GM21737 (cell line): ENCODE measurements at regions not wholly inside any gene's neighbourhood (a gene's known extent, or its start where the extent isn't known, plus 50 kb on each side); places are given as distances from the start of the nearest gene placed in this dataset.
"Not testable (repeated sequence)": the region's sequence is repeated elsewhere in the genome, so short reads cannot be mapped to it uniquely, and the experiment has no call there.

Experiments used
- ATAC-seq: cut with Tn5 transposase; IDR thresholded peaks from one replicate; pipeline ENCODE4 v1.9.1; 2021; ENCODE audit warnings: mild to moderate bottlenecking, moderate library complexity; ENCODE audit not compliant: unreplicated experiment

DNA sequence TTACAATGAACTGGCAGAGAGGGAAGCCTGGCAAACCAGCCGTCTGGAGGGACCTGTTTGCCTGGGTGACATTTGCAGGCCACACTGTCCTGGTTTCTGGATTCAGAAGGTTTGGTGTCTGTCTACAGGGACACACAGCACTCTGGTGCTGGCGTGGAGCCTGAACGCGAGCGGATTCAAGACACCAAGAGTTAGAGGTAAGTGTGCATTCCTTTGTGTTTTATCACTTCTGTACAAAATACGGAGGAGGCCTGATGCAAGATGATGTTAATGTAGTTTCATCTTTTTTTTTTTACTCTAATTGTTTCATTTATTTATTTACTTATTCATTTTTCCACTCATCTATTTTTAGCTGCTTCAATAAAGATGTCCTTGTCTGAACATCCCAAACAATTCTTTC is 485.3 kb upstream of the ADARB2 start:
- no peak for ATAC-seq

DNA sequence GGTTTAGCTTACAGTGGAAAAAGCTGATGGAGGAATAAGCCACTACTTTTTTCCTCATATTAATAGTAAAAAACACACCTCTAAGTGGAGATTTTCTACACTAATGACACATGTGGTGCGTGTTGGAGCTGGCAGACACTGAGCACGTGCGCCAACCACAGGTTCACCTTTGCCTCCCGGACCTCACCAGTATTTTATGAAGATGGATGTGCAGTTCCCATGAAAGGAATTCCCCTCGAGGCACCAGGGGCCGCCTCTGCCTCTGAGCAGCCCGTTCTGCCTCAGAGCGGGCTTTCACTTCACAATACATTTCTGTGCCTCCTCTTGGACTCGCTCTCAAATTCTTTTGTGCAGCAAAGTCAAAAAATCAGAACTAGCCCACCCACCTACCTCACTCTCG is 477.5 kb upstream of the ADARB2 start:
- no peak for ATAC-seq

DNA sequence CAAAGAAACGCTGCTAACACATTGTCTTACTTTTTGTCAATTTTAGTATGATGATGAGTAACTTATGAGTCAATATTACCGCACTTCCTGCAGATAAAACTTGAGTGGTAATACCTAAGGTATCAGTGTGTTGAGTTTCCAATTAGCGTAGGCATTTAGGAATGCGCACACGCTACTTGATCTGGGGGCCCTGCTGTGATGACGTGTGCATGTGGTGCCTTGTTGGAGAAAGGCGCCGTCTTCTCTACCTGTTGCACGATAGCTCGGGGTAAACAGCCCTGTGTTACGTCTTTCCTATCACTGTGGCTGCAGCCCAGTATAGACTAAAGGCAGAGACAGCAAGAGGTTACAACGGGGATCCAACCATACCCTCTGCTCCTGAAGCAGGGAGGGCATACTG is 476.8 kb upstream of the ADARB2 start:
- ATAC-seq = no peak

DNA sequence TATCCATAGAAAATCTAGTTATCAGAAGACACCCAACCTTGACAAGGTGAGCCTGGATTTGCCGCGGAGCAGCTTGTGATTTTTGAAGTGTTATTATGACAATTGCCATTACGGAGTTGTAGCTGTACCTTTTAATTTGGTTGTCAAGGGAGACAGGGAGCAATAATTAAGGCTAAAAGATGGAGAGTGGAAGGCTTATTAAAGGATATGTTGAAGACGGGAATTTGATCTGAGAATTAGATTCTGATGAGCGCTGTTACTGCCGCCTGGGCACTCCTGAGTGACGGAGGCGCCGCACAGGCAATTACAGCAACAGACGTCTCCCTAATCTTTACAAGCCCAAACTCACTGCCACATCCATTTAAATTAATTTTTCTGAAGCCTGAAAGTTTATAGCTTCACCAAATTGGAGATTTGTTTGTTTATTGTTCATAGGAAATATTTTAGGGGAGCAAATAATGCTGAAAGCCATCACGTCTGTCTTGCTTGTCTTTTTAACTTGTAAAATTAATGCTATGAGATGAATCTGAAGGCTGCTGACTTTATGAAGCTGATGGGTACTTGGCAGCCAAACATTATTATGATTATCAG is 475.0 kb upstream of the ADARB2 start:
- ATAC-seq = no peak

DNA sequence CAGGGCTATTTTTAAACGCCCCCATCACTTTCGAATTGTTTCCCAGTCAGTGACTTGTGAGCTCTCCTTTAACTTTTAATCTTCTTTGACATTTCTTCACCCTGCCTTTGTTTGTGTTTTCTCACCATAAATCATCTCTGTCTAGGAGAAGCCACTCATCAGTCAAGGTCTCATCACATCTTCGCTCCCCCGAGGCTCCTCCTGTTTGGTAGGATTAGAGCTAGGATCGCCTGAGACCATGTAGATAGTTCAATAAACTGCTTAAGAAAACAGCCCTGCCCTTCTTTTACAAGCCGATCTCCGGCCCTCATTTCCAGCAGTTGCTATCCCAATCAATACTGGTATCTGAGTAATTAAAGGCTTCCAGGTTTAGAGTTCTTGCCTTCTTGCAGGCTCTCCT is 472.8 kb upstream of the ADARB2 start:
- no peak for ATAC-seq

DNA sequence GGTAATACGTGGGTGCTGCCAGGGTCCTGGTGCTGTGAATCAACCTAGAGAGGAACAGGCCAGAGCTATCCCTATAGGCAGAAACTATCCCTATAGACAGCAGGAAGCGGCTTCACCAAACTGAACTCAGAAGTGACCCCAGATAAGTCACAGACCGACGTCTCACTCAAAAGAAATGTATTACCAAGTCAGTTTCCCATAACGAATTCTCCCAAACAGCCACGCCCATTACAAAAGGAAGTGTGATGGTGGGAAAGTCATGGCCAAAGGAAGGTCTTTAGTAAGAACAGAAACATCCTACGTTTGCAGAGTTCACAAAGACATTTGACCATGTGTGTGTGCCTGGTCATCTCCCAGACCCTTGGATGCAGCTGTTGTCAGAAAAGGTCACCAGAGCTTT is 470.8 kb upstream of the ADARB2 start:
- no peak for ATAC-seq

DNA sequence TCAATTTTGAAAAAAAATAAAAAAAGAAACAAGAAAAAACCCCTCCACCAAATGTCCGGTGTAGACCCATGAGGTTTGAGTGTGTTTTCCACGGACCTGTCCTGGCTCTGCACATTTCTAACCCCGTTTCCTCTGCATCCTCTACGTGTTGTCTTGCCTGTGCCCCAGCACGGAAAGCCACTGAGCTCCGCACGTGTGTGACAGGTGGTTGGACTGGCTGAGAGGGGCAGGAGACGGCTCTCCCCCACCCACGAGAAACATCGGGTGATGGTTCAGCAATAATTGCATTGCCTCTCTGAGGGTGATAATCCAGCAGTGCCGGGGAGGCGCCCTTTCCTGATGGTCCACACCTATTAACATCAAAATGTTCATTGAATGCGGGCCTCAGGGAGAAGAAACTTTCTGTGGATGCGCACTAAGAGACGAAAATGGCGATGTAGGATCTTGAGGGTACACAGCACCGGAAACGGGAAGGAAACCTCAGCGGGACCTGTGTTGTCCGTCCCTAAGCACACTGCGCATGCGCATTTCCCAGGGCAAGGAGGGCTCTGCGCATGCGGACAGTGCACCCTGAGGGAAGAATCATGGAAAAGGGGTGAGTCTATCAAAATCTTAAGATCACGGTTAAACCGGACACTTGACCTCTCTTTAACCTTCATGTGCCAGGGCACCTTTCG is 470.1 kb upstream of the ADARB2 start:
- ATAC-seq = no peak

DNA sequence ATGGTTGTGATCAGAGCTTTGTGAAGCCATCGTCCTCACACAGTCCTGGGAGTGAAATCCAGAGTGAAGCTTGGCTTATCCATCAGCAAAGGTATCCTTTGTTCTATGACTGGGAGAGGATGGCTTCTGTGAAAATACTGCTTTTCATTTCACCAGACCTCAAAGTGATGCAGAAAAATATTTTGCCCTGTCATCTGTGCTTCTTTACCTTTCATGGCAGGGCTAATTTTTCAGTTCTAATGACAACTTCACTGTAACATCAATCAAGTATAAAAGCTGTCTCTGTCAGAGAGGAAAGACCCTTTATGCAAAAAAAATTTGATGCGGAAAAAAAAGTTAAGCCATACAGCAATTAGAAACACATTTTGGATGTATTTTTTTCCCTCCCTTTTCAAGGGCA is 468.1 kb upstream of the ADARB2 start:
- ATAC-seq = no peak

DNA sequence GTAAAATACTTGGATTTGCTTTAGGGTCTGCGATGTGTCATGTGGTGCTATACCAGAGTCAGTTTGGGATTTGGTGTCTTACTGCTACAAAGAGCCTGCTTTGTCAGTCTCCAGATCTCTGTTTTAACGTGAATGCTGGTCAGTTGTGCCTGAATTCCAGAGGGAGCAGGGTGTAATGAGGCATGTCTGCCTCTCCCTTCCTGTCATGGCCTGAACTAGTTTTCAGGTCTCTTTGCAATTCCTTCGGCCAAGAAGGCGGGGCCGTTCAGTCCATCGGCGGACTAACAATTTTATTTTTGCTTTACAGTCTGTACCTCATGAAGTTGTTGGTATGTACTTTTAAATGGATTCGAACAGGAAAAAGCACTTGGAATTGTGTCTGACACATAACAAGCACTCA is 465.1 kb upstream of the ADARB2 start:
- ATAC-seq = no peak

DNA sequence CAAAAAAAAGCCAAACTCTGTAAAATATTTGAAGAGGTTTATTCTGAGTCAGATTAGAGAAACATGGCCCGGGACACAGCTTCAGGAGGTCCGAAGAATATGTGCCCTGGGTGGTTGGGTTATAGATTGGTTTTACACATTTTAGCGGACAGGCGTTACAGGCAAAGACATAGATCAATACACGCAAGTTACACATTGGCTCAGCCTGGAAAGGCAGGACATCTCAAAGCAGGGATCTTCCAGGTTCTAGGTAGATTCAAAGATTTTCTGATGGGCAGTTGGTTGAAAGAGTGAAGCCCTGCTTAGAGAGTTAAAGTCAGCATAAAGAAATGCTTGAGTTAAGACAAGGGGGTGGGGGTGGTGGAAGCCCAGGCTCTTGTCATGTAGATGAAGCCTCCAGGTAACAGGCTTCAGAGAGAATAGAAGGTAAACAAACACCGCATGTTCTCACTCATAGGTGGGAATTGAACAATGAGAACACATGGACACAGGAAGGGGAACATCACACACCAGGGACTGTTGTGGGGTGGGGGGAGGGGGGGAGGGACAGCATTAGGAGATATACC is 464.3 kb upstream of the ADARB2 start:
- no peak for ATAC-seq

DNA sequence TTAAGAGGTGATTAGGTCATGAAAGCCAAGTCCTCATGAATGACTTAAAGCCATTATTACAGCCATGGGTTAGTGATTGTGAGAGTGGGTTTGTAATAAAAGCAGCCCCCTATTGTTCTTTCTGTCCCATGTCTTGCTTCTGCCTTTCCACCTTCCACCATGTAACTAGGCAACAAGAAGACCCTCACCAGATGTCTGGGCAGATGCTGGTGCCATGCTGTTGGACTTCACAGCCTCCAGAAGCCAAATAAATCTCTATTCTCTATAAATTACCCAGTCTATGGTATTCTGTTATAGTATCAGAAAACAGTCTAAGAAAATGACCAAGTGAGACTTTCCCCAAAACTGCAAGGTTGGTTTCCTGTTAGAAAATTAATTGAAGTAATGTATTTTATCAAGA is 460.3 kb upstream of the ADARB2 start:
- no peak for ATAC-seq

DNA sequence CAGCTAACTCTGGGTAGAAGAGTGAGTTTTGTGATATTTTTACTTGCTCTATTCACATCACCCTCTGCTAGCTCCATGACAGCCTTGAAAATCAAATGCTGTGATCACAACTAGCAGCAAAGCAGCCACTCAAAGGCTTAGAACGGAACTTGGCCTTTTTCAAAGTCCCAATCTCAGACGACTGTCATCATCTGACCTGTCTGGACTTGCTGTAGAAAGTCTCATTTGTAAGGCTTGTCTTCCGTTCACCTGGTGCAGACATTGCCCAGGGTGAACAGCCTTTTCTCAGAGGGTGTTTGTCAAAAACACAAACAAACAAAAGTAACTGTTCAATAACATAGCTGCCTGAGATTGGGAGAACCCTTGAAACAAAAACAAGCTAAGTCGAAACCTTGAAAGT is 458.9 kb upstream of the ADARB2 start:
- no peak for ATAC-seq

DNA sequence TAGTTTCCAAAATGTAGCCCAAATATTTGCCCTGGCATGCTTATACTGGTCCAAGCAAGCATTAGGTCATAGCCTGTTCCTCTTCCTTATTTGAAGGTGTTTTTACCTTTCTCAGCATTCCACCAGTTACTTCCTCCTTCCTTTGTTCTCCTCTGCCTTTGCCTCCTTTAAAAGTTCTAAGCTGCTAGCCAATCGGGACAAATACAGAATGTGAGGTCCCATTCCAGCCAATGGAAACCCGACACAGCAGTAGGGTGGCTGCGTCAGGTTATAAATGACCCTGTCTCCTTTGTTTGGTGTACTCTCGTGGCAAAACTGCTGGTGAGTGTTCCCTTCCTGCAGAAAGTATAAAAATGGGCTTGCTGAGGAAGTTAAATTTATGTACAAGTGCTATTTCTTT is 452.0 kb upstream of the ADARB2 start:
- not testable (repeated sequence) for ATAC-seq

DNA sequence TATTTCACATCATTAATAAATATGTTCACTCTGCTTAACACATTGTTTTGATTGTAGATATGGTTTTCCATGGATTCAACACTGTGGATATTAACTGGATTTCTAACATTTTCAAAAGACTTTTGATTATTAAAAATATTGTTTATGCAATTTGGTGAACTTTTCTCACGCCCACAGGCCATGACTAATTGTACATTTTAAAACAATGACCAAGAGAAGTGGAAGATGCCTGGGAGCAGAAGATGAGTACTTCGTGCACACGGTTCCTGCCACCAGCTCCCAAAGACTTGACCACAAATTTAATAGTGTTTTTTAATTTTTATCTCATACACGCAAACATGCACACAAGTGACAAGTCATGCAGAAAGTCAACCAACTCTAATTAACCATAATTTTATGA is 451.0 kb upstream of the ADARB2 start:
- ATAC-seq = no peak

DNA sequence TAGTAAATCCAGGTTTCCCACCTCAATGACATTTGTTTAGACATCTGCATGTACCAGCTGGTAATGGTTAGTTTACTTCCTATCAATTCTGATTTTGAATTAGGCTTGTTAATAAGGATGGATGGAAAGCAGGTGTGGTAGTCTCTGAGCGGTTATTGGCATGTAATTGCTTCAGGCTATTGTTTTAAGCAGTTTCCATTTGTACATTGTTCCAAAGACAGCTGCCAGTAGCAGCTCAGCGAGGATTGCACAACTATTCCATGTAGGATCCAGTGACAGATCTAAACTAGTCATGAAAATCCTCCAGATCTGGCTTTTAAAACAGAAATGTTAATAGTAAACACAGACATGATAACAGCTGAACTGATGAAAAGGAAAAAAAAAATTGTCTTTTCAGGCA is 436.0 kb upstream of the ADARB2 start:
- ATAC-seq = no peak

DNA sequence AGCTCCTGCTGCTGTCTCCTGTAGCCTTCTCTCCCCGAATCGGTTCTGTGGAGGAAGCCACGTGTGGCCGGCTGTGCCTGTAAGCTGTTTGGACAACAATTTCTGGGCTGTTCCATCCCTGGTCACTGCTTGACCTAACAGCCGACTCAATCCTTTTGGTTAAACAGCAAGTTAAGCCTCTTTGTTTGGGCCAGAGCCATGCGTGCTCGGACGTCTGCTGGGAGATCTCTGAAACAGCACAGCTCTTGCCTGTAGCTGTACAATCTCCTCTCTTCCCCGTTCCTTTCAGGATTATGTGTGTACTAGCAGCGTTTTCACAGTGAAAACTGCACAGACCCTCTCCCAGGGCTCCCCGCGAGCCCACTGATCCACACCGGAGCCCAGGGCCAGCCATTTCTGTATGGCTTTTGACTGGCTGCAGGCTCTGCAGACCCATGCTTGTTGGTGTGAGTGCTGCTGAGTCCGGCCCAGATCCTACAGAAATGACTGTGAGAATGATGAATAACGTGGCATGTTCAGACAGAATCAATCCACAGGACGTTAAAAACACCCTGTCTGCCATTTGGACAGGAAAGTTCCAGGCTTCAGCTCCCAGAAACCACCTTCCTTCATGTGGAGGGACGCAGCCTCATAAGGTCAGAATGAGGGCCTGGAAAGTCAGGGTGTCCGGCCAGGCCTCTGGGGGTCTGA is 428.6 kb upstream of the ADARB2 start:
- ATAC-seq = no peak

DNA sequence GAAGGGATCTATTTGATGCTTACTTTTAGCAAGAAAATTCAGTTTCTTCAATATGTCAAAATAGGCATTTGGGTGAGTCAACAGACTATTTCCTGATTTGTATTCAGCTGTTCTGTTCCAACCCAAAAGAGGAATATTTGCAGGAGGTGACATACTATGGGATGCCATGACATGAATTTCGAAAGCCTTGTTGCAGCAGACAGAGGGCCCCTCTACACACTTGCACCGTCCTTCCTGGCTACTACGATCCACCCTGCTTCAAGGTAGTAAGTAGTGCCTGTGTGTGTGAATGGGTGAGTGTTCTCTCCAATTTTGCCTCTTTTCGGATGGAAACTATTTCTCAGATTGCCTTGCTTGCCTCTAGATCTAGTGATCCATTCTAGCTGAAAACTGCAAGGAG is 413.0 kb upstream of the ADARB2 start:
- ATAC-seq = no peak

DNA sequence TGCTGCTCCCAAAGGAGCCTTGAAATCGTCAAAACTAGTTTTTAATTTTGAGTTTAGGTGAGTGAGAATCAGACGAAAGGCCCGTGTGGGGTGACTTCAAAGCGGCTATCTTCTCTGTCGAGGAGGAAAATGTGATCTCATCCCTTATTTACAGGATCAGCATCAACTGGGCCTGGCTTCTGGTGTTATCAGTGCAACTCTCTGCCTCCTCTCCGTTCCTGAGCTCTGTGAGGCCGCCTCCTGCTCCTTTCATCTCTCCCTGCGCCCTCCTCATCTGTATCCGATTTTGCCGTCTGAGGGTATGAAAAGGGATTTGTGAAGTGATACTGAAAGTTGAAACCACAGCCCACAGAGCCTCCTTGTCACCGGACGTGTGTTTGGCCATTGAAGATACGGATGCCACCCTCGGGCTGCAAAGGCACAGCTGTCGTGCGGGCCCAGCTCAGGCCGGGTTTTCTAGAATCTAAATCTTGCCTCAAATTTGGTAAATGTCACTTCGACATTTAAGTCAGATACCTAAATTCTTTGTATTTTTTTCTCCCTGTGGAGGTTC is 408.7 kb upstream of the ADARB2 start:
- ATAC-seq = no peak

DNA sequence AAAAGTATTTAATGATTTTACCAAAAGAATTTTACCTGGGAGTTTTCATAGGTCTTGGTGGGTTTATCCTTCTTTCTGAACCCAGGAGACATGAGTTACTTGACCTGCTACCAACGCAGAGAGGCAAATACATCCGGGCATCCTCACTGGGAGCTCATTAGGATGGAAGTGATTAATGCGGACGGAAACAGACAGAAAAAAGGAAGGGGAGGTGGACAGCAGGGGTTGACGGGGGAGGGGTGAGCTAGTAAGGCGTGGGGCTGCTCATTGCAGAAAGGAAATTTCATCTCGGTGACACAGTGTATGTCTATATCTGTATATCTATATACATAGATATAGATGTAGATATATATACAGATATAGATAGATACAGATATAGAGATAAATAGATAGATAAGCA is 408.2 kb upstream of the ADARB2 start:
- no peak for ATAC-seq

DNA sequence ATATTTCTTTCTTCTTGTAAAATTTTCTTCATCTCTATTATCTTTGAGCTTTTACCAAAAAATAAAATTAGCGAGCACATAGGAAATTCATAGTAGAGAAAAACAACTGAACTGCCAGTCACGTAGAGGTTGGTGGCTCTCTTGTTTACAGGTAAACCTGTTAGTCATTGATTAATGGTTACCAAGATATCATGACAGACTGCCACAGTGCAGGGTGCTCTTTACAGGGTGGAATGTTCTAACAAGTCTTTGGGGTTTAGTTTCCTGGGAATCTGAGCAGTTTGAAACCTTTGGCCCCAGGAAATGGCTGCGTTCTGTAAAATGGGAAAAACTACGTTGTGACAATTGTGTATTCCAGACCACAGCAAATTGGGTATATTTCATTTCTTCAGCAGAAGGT is 407.3 kb upstream of the ADARB2 start:
- ATAC-seq = no peak

DNA sequence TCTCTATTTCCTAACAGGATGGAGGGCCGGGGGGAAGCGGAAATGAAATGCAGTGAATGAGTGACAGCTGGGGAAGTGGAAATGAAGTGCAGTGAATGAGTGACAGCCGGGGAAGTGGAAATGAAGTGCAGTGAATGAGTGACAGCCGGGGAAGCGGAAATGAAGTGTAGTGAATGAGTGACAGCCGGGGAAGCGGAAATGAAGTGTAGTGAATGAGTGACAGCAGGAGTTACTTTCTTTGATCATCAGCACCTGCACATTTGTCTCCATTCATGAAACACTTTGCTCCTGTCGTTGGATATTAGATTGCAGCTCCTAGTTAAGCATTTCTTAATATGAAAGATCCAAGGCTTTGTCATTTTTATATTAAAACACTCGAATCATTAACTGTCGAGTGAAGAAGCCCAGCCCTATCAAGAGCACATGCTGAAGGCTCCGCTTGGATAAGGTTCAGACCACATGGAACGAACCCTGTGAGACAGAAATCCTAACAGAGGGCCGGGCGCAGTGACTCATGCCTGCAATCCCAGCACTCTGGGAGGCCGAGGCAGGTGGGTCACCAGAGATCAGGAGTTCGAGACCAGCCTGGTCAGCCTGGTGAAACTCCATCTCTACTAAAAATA is 406.0 kb upstream of the ADARB2 start:
- ATAC-seq = no peak

DNA sequence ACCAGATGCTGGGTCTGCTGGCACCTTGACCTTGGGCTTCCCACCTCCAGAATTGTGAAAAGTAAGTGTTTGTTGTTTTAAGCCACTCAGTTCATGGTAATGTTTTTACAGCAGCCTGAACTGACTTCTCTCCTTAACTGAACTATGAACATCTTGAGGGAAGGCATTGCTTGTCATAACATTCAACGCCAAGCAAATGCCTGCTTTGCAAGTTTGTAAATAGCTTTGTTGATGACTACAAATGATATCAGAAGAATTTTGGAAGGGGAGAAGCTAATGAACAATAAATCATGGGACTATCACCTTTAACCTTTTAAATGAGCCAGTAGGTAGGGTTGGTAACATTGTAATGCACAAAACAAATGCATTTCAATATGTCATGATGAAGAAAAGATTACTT is 402.4 kb upstream of the ADARB2 start:
- no peak for ATAC-seq
